ENCODE measurements at regions not wholly inside any gene's neighbourhood (a gene's known extent, or its start where the extent isn't known, plus 50 kb on each side); places are given as distances from the start of the nearest gene placed in this dataset.
"Not testable (repeated sequence)": the region's sequence is repeated elsewhere in the genome, so short reads cannot be mapped to it uniquely, and the experiment has no call there.

GRCh38 chr11:34770111-34770510 is 146.1 kb downstream of the APIP start:
- DNase-seq (no peak), ATAC-seq (no peak)
- Histone ChIP-seq H3K9me3 (no peaks in the 10 kb centered on the region), H3K27me3 (ENCODE audit: low read depth) (no peaks in the 10 kb centered on the region), H3K27ac (no peak overlapping the region), H3K36me3 (no peaks in the 10 kb centered on the region), H3K4me3 (no peak overlapping the region), H3K4me1 (no peaks in the 10 kb centered on the region)
- intact Hi-C loops (cut with DNase I): no loop called here
- TF ChIP-seq CTCF (IDR thresholded peaks at IDR 0.05): no peak

GRCh38 chr11:34769224-34769623 is 147.0 kb downstream of the APIP start:
- Histone ChIP-seq H3K27ac (no peak overlapping the region), H3K4me1 (no peaks in the 10 kb centered on the region), H3K36me3 (no peaks in the 10 kb centered on the region), H3K4me3 (no peak overlapping the region), H3K9me3 (no peaks in the 10 kb centered on the region), H3K27me3 (ENCODE audit: low read depth) (no peaks in the 10 kb centered on the region)
- intact Hi-C loops (cut with DNase I): no loop called here
- ATAC-seq: no peak
- DNase-seq: no peak
- no peak for TF ChIP-seq CTCF (IDR thresholded peaks at IDR 0.05)

- H3K4me3 ChIP-seq; ATAC-seq; H3K36me3 ChIP-seq; H3K27ac ChIP-seq; H3K27me3 ChIP-seq (ENCODE audit: low read depth); H3K4me1 ChIP-seq; intact Hi-C loops (cut with DNase I); DNase-seq; H3K9me3 ChIP-seq: not testable (repeated sequence)
Measured at GRCh38 chr11:34762625-34763024, 141.7 kb downstream of the EHF start.

- Histone ChIP-seq H3K36me3 (no peaks in the 10 kb centered on the region), H3K27ac (no peak overlapping the region), H3K4me1 (peaks cover 6% of the 10 kb centered on the region), H3K4me3 (no peak overlapping the region), H3K27me3 (ENCODE audit: low read depth) (no peaks in the 10 kb centered on the region), H3K9me3 (no peaks in the 10 kb centered on the region)
- intact Hi-C loops (cut with DNase I): no loop called here
- DNase-seq: no peak
- no peak for TF ChIP-seq CTCF (IDR thresholded peaks at IDR 0.05)
- no peak for ATAC-seq
Measured at GRCh38 chr11:34758262-34758661, 137.4 kb downstream of the EHF start.

GRCh38 chr11:34757026-34757451 is 136.1 kb downstream of the EHF start:
- Histone ChIP-seq H3K27me3 (ENCODE audit: low read depth) (no peaks in the 10 kb centered on the region), H3K27ac (no peak overlapping the region), H3K4me1 (peaks cover 6% of the 10 kb centered on the region), H3K4me3 (no peak overlapping the region), H3K9me3 (no peaks in the 10 kb centered on the region), H3K36me3 (no peaks in the 10 kb centered on the region)
- TF ChIP-seq CTCF (IDR thresholded peaks at IDR 0.05): no peak
- ATAC-seq: no peak
- no peak for DNase-seq
- intact Hi-C loops (cut with DNase I): no loop called here

GRCh38 chr11:34756591-34756990 is 135.7 kb downstream of the EHF start:
- H3K4me1 ChIP-seq: peaks cover 9% of the 10 kb centered on the region
- no peak overlapping the region for H3K27ac ChIP-seq
- no peaks in the 10 kb centered on the region for H3K27me3 ChIP-seq (ENCODE audit: low read depth)
- DNase-seq: no peak
- H3K36me3 ChIP-seq: no peaks in the 10 kb centered on the region
- intact Hi-C loops (cut with DNase I): no loop called here
- no peak for ATAC-seq
- no peaks in the 10 kb centered on the region for H3K9me3 ChIP-seq
- TF ChIP-seq CTCF (IDR thresholded peaks at IDR 0.05): no peak
- no peak overlapping the region for H3K4me3 ChIP-seq

Measured in lower lobe of right lung (tissue), 2 donors.